H9 (cell line): ENCODE measurements at regions not wholly inside any gene's neighbourhood (a gene's known extent, or its start where the extent isn't known, plus 50 kb on each side); places are given as distances from the start of the nearest gene placed in this dataset.

ENCODE experiments used
- DNase-seq: peaks from one replicate; pipeline ENCODE4 v3.0.0-alpha.2; 2017
- H2AFZ ChIP-seq: one replicate; pipeline ENCODE4 v1.6.1; 2013; ENCODE audit warnings: mild to moderate bottlenecking, low read length, control low read depth, moderate library complexity
- H2AK5ac ChIP-seq: 2 replicates; pipeline ENCODE4 v1.6.1; 2013; ENCODE audit warnings: low read length, control low read depth, mixed read lengths; ENCODE audit not compliant: insufficient read length
- H2BK120ac ChIP-seq: one replicate; pipeline ENCODE4 v1.6.1; 2013; ENCODE audit warnings: low read depth, mild to moderate bottlenecking, low read length, control low read depth, inconsistent platforms; ENCODE audit not compliant: poor library complexity, severe bottlenecking
- H2BK12ac ChIP-seq: 2 replicates; pipeline ENCODE4 v1.6.1; 2013; ENCODE audit warnings: low read length, control low read depth, mixed read lengths, low read depth; ENCODE audit not compliant: insufficient read length
- H2BK15ac ChIP-seq: 2 replicates; pipeline ENCODE4 v1.6.1; 2013; ENCODE audit warnings: low read depth, low read length, control low read depth
- H2BK20ac ChIP-seq: one replicate; pipeline ENCODE4 v1.6.1; 2013; ENCODE audit warnings: low read depth, mild to moderate bottlenecking, low read length, control low read depth, inconsistent platforms; ENCODE audit not compliant: poor library complexity, severe bottlenecking
- H2BK5ac ChIP-seq: 2 replicates; pipeline ENCODE4 v1.6.1; 2013; ENCODE audit warnings: low read length, control low read depth, mixed read lengths; ENCODE audit not compliant: insufficient read length
- H3K14ac ChIP-seq: 2 replicates; pipeline ENCODE4 v1.6.1; 2013; ENCODE audit warnings: low read length, control low read depth; ENCODE audit not compliant: insufficient read depth
- H3K18ac ChIP-seq: 2 replicates; pipeline ENCODE4 v1.6.1; 2013; ENCODE audit warnings: low read depth, mild to moderate bottlenecking, mixed read lengths, low read length, control low read depth; ENCODE audit not compliant: insufficient read length
- H3K23ac ChIP-seq: 2 replicates; pipeline ENCODE4 v1.6.1; 2013; ENCODE audit warnings: low read length, control low read depth, mixed read lengths, low read depth; ENCODE audit not compliant: insufficient read length
- H3K23me2 ChIP-seq: 2 replicates; pipeline ENCODE4 v1.6.1; 2013; ENCODE audit warnings: low read depth, mild to moderate bottlenecking, mixed read lengths, low read length, control low read depth; ENCODE audit not compliant: insufficient read length, poor library complexity, severe bottlenecking
- H3K27ac ChIP-seq: 2 replicates; pipeline ENCODE4 v1.5.1; 2013; ENCODE audit warnings: low read length, control low read depth, mixed read lengths, low read depth; ENCODE audit not compliant: insufficient read length
- H3K27me3 ChIP-seq: 2 replicates; pipeline ENCODE4 v1.6.1; 2013; ENCODE audit warnings: low read length, control low read depth, inconsistent platforms; ENCODE audit not compliant: insufficient read depth
- H3K4ac ChIP-seq: 2 replicates; pipeline ENCODE4 v1.6.1; 2013; ENCODE audit warnings: low read depth, mild to moderate bottlenecking, control low read depth, inconsistent platforms, low read length, moderate library complexity
- H3K4me1 ChIP-seq: 2 replicates; pipeline ENCODE4 v1.6.1; 2013; ENCODE audit warnings: low read length, control low read depth, inconsistent platforms; ENCODE audit not compliant: insufficient read depth
- H3K4me2 ChIP-seq: 2 replicates; pipeline ENCODE4 v1.6.1; 2013; ENCODE audit warnings: low read length, control low read depth, mixed read lengths; ENCODE audit not compliant: insufficient read length, insufficient read depth
- H3K56ac ChIP-seq: 2 replicates; pipeline ENCODE4 v1.6.1; 2013; ENCODE audit warnings: low read depth, mild to moderate bottlenecking, mixed read lengths, low read length, control low read depth; ENCODE audit not compliant: insufficient read length
- H3K79me1 ChIP-seq: 2 replicates; pipeline ENCODE4 v1.6.1; 2013; ENCODE audit warnings: low read depth, mild to moderate bottlenecking, moderate library complexity, low read length, control low read depth, inconsistent platforms; ENCODE audit not compliant: insufficient read depth, poor library complexity, severe bottlenecking
- H3K79me2 ChIP-seq: 2 replicates; pipeline ENCODE4 v1.6.1; 2013; ENCODE audit warnings: low read length, control low read depth, inconsistent platforms; ENCODE audit not compliant: insufficient read depth
- H3K9ac ChIP-seq: 2 replicates; pipeline ENCODE4 v1.6.1; 2013; ENCODE audit warnings: low read length, control low read depth, mixed read lengths; ENCODE audit not compliant: insufficient read length; ENCODE audit errors: extremely low read depth
- H3K9me3 ChIP-seq: one replicate; pipeline ENCODE4 v1.6.1; 2013; ENCODE audit warnings: low read depth, low read length, inconsistent platforms; ENCODE audit not compliant: control insufficient read depth
- H3T11ph ChIP-seq: one replicate; pipeline ENCODE4 v1.6.1; 2013; ENCODE audit warnings: mild to moderate bottlenecking, low read length, control low read depth, inconsistent platforms
- H4K20me1 ChIP-seq: one replicate; pipeline ENCODE4 v1.6.1; 2013; ENCODE audit not compliant: control insufficient read depth, insufficient read length, insufficient read depth
- H4K5ac ChIP-seq: 2 replicates; pipeline ENCODE4 v1.6.1; 2013; ENCODE audit warnings: low read depth, mild to moderate bottlenecking, mixed read lengths, low read length, control low read depth; ENCODE audit not compliant: insufficient read length
- H4K8ac ChIP-seq: replicated peaks from 2 replicates; pipeline ENCODE4 v1.6.1; 2013; ENCODE audit warnings: low read length, control low read depth, mixed read lengths, low read depth; ENCODE audit not compliant: insufficient read length
- H4K91ac ChIP-seq: 2 replicates; pipeline ENCODE4 v1.6.1; 2013; ENCODE audit warnings: low read depth, mild to moderate bottlenecking, moderate library complexity, mixed read lengths, low read length, control low read depth; ENCODE audit not compliant: insufficient read length
- H3K27ac Mint-ChIP-seq, 3 experiments: 2 replicates in 2 of 3; 3 replicates in 1 of 3; pipeline ENCODE4 v1.8.0; 2020 to 2021; ENCODE audit warnings: mixed read lengths in 3 of 3, mild to moderate bottlenecking in 1 of 3, moderate library complexity in 1 of 3
- H3K27me3 Mint-ChIP-seq: 2 replicates; pipeline ENCODE4 v1.8.0; 2021; ENCODE audit warnings: low read depth, mild to moderate bottlenecking, moderate library complexity, mixed read lengths
- H3K36me3 Mint-ChIP-seq, 3 experiments: 2 replicates in 2 of 3; 3 replicates in 1 of 3; pipeline ENCODE4 v1.8.0; 2020 to 2021; ENCODE audit warnings: low read depth in 3 of 3, mixed read lengths in 3 of 3; ENCODE audit not compliant: insufficient read depth in 1 of 3
- H3K4me1 Mint-ChIP-seq, 2 experiments: 2 replicates each; pipeline ENCODE4 v1.8.0; 2020; ENCODE audit warnings: mixed read lengths in 2 of 2
- H3K4me3 Mint-ChIP-seq, 2 experiments: 2 replicates in 1 of 2; 3 replicates in 1 of 2; pipeline ENCODE4 v1.8.0; 2020 to 2021; ENCODE audit warnings: mild to moderate bottlenecking in 2 of 2, mixed read lengths in 2 of 2, moderate library complexity in 1 of 2
- H3K9me3 Mint-ChIP-seq, 2 experiments: 2 replicates in 1 of 2; 3 replicates in 1 of 2; pipeline ENCODE4 v1.8.0; 2020; ENCODE audit warnings: mild to moderate bottlenecking in 2 of 2, mixed read lengths in 2 of 2, moderate library complexity in 1 of 2
- CTCF ChIP-seq: fragments of 200-600 bp; sonication (generic); conservative IDR thresholded peaks from 3 replicates; pipeline ENCODE4 v1.8.0; 2021; ENCODE audit warnings: antibody characterized with exemption, mild to moderate bottlenecking

- Histone ChIP-seq H3K23ac (no peak overlapping the region), H4K91ac (no peak overlapping the region), H3K56ac (no peak overlapping the region), H4K8ac (no peak overlapping the region), H2BK12ac (no peak overlapping the region), H3T11ph (no peak overlapping the region), H3K27ac (no peak overlapping the region), H3K9me3 (no peaks in the 10 kb centered on the region), H2BK5ac (no peak overlapping the region), H3K9ac (no peak overlapping the region), H3K14ac (no peak overlapping the region), H3K4me2 (no peak overlapping the region), H2AK5ac (no peak overlapping the region), H2BK15ac (no peak overlapping the region), H3K27me3 (no peaks in the 10 kb centered on the region), H2BK120ac (no peak overlapping the region), H3K79me2 (no peaks in the 10 kb centered on the region), H3K18ac (no peak overlapping the region), H2BK20ac (no peak overlapping the region), H3K79me1 (no peaks in the 10 kb centered on the region), H2AFZ (no peak overlapping the region), H4K20me1 (no peaks in the 10 kb centered on the region), H4K5ac (no peak overlapping the region), H3K4me1 (no peaks in the 10 kb centered on the region), H3K23me2 (no peaks in the 10 kb centered on the region), H3K4ac (no peak overlapping the region)
- no peak overlapping the region for H3K4me3 Mint-ChIP-seq
- TF ChIP-seq CTCF, result no peak
- H3K27ac Mint-ChIP-seq, result no peak overlapping the region
- H3K36me3 Mint-ChIP-seq, result no peaks in the 10 kb centered on the region
- H3K27me3 Mint-ChIP-seq, result no peaks in the 10 kb centered on the region
- H3K4me1 Mint-ChIP-seq, result no peaks in the 10 kb centered on the region
- H3K9me3 Mint-ChIP-seq, result no peaks in the 10 kb centered on the region
- no peak for DNase-seq
Measured at GRCh38 chr6:155980768-155981079, 525.1 kb upstream of the NOX3 start.
